Smooth muscle cell (in vitro differentiated cells): ENCODE measurements at regions not wholly inside any gene's neighbourhood (a gene's known extent, or its start where the extent isn't known, plus 50 kb on each side); places are given as distances from the start of the nearest gene placed in this dataset.

Source experiments
- DNase-seq: peaks from one replicate; lab custom pipeline; 2025; ENCODE audit not compliant: unreplicated experiment; lab: John Stamatoyannopoulos, UW
- H2AFZ ChIP-seq: fragments of 200-600 bp; sonication (generic); 2 replicates; pipeline ENCODE4 v1.6.0; 2016; ENCODE audit warnings: antibody characterized with exemption, low read depth, mild to moderate bottlenecking
- H3F3A ChIP-seq: fragments of 200-600 bp; sonication (generic); 2 replicates; pipeline ENCODE4 v1.6.0; 2017; ENCODE audit warnings: antibody characterized with exemption, low read depth
- H3K27ac ChIP-seq: fragments of 200-600 bp; sonication (generic); 2 replicates; pipeline ENCODE4 v1.5.1; 2016; ENCODE audit warnings: low read depth, mild to moderate bottlenecking
- H3K27me3 ChIP-seq: fragments of 200-600 bp; sonication (generic); 2 replicates; pipeline ENCODE4 v1.6.1; 2016; ENCODE audit warnings: low read depth, mild to moderate bottlenecking
- H3K36me3 ChIP-seq: fragments of 200-600 bp; sonication (generic); 2 replicates; pipeline ENCODE4 v1.5.1; 2016; ENCODE audit warnings: low read depth
- H3K4me1 ChIP-seq: fragments of 200-600 bp; sonication (generic); 2 replicates; pipeline ENCODE4 v1.5.1; 2016; ENCODE audit warnings: low read depth
- H3K4me2 ChIP-seq: fragments of 200-600 bp; sonication (generic); 2 replicates; pipeline ENCODE4 v1.6.0; 2016; ENCODE audit warnings: mild to moderate bottlenecking
- H3K4me3 ChIP-seq: fragments of 200-600 bp; sonication (generic); 2 replicates; pipeline ENCODE4 v1.5.1; 2016; ENCODE audit warnings: mild to moderate bottlenecking
- H3K79me2 ChIP-seq: fragments of 200-600 bp; sonication (generic); 2 replicates; pipeline ENCODE4 v1.6.0; 2016; ENCODE audit warnings: low read depth, mild to moderate bottlenecking
- H3K9ac ChIP-seq: fragments of 200-600 bp; sonication (generic); 2 replicates; pipeline ENCODE4 v1.6.0; 2016; ENCODE audit warnings: low read depth
- H3K9me3 ChIP-seq: fragments of 200-600 bp; sonication (generic); replicated peaks from 2 replicates; pipeline ENCODE4 v1.5.1; 2016; ENCODE audit warnings: low read depth
- H4K20me1 ChIP-seq: fragments of 200-600 bp; sonication (generic); 2 replicates; pipeline ENCODE4 v1.6.0; 2016; ENCODE audit warnings: low read depth
- CTCF ChIP-seq: fragments of 200-600 bp; sonication (generic); IDR thresholded peaks from 2 replicates; pipeline ENCODE4 v1.5.1; 2017; ENCODE audit warnings: borderline replicate concordance, mild to moderate bottlenecking, antibody characterized with exemption; ENCODE audit not compliant: insufficient read depth, poor library complexity, severe bottlenecking
- WGBS: methylation state at CpG from one replicate; pipeline ENCODE4 v1.1.7; 2016; ENCODE audit warnings: low lambda C conversion rate; 5-methylcytosine and 5-hydroxymethylcytosine counted together

- Histone ChIP-seq H3F3A (no peaks in the 10 kb centered on the region), H2AFZ (no peak overlapping the region), H3K4me2 (no peak overlapping the region), H3K36me3 (no peaks in the 10 kb centered on the region), H3K27me3 (no peaks in the 10 kb centered on the region), H3K4me1 (no peaks in the 10 kb centered on the region), H3K9me3 (no peaks in the 10 kb centered on the region), H3K79me2 (no peaks in the 10 kb centered on the region), H3K9ac (no peak overlapping the region), H3K4me3 (no peak overlapping the region), H3K27ac (no peak overlapping the region), H4K20me1 (no peaks in the 10 kb centered on the region)
- 93% methylated on average over 1 of the region's 1 CpG for WGBS
- no peak for DNase-seq
- no peak for TF ChIP-seq CTCF
These were observed 72.4 kb upstream of the PACRGL start for GRCh38 chr4:20627866-20628265.

- no peak overlapping the region for H3K4me3 ChIP-seq
- no peaks in the 10 kb centered on the region for H3K4me1 ChIP-seq
- no peaks in the 10 kb centered on the region for H4K20me1 ChIP-seq
- WGBS: 74% methylated on average over 6 of the region's 6 CpGs
- H3K27me3 ChIP-seq: no peaks in the 10 kb centered on the region
- no peaks in the 10 kb centered on the region for H3F3A ChIP-seq
- H2AFZ ChIP-seq: no peak overlapping the region
- TF ChIP-seq CTCF: no peak
- H3K36me3 ChIP-seq: no peaks in the 10 kb centered on the region
- no peak overlapping the region for H3K27ac ChIP-seq
- no peaks in the 10 kb centered on the region for H3K9me3 ChIP-seq
- H3K79me2 ChIP-seq: no peaks in the 10 kb centered on the region
- DNase-seq: no peak
- no peak overlapping the region for H3K4me2 ChIP-seq
- H3K9ac ChIP-seq: no peak overlapping the region
These were observed 70.8 kb upstream of the PACRGL start for GRCh38 chr4:20629186-20630106.

- H3F3A ChIP-seq: no peaks in the 10 kb centered on the region
- H3K27ac ChIP-seq: no peak overlapping the region
- TF ChIP-seq CTCF: no peak
- no peak overlapping the region for H3K9ac ChIP-seq
- H3K36me3 ChIP-seq: no peaks in the 10 kb centered on the region
- H3K4me2 ChIP-seq: no peak overlapping the region
- no peak overlapping the region for H2AFZ ChIP-seq
- H3K79me2 ChIP-seq: no peaks in the 10 kb centered on the region
- no peaks in the 10 kb centered on the region for H4K20me1 ChIP-seq
- no peak overlapping the region for H3K4me3 ChIP-seq
- DNase-seq: no peak
- no peaks in the 10 kb centered on the region for H3K27me3 ChIP-seq
- no peaks in the 10 kb centered on the region for H3K4me1 ChIP-seq
- WGBS: 80% methylated on average over 3 of the region's 3 CpGs
- no peaks in the 10 kb centered on the region for H3K9me3 ChIP-seq
These were observed 61.4 kb upstream of the PACRGL start for GRCh38 chr4:20638825-20639224.

- Histone ChIP-seq H3K4me2 (no peak overlapping the region), H3K36me3 (no peaks in the 10 kb centered on the region), H3K27me3 (no peaks in the 10 kb centered on the region), H4K20me1 (no peaks in the 10 kb centered on the region), H3K79me2 (no peaks in the 10 kb centered on the region), H3K9ac (no peak overlapping the region), H3F3A (no peaks in the 10 kb centered on the region), H3K27ac (no peak overlapping the region), H3K4me1 (no peaks in the 10 kb centered on the region), H2AFZ (no peak overlapping the region), H3K9me3 (no peaks in the 10 kb centered on the region), H3K4me3 (no peak overlapping the region)
- TF ChIP-seq CTCF: no peak
- WGBS: 93% methylated on average over 1 of the region's 1 CpG
- DNase-seq: no peak
These were observed 60.9 kb upstream of the PACRGL start for GRCh38 chr4:20639346-20639745.
